DMS53 (cell line): ENCODE measurements at regions not wholly inside any gene's neighbourhood (a gene's known extent, or its start where the extent isn't known, plus 50 kb on each side); places are given as distances from the start of the nearest gene placed in this dataset.
"Not testable (repeated sequence)": the region's sequence is repeated elsewhere in the genome, so short reads cannot be mapped to it uniquely, and the experiment has no call there.

Experiments
- DNase-seq: peaks from one replicate; lab custom pipeline; 2025; lab: John Stamatoyannopoulos, UW

DNA sequence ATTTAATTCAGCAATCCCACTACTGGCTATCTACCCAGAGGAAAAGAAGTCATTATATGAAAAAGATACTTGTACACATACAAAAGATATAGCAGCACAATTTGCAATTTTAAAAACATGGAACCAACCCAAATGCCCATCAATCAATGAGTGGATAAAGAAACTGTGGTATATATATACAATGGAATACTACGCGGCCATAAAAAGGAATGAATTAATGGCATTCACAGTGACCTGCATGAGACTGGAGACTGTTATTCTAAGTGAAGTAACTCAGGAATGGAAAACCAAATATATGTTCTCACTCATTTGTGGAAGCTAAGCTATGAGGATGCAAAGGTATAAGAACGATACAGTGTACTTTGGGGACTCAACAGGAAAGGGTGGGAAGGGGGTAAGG, 102.8 kb upstream of the KCNMA1 start:
- not testable (repeated sequence) for DNase-seq

DNA sequence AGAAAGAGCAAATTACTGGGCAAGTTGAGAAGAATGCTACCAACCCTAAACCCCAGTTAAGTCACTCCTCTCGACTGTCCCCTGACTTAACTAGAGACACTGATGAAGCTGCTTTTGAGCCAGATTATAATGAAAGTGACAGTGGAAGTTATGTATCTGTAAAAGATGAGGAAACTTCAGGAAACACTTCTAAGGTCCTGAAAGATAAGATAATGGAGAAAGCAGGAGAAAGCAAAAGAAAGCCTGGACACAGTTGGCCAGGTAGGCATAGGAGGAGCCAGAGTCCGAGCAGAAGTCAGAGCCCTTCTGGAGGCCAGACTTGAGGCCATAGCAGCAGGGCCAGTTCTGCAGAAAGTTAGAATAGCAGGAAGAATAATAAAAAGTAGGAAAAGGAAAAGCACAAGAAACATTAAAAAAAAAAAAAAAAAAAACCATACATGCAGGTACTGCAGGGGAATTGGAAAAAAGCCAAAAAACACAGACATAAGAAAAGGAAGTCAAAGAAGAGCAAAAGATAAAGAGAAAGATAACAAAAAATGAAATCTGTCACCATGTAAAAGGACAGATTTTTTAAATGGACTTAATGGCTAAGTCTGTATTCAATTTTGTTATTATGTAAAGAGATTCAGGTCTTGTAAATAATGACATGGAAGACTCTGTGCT, 101.0 kb upstream of the KCNMA1 start:
- no peak for DNase-seq

DNA sequence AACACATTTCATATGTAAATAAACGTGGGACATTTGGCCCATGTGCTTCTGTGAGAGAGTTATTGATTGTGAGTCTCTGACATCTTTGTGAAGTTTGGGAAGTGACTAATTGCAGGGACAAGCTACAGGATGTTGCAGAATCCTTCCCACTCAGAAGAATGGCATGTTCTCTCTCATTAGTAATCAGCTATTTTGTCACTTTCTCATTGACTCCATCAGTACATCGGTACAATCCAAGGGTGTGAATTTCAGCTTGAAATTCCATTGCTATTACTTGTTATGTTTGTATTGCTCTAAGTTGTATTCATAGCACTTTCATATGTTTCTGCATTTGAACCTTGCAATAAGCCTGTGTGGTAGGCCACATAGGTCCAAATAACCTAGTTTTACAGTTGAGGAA, 100.0 kb upstream of the KCNMA1 start:
- no peak for DNase-seq

DNA sequence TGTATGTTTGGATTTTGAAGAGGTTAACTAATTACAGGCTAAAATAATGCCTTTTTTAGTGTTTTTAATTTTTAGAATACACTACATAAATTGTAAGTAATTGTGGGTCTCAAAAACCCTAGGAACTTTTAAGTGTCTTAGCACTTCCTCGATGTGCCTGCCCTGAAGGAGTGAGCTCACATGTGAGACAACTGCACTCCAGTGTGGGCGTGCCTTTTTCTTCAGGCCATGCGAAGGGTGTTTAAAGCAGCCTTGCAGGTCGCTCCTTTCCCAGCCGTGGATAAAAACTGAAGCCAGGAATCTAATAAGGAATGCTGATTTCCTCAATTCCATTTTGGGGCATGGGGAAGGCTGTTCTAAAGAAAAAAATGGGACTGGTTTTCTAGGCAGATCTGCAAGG, 97.5 kb upstream of the KCNMA1 start:
- DNase-seq = not testable (repeated sequence)

DNA sequence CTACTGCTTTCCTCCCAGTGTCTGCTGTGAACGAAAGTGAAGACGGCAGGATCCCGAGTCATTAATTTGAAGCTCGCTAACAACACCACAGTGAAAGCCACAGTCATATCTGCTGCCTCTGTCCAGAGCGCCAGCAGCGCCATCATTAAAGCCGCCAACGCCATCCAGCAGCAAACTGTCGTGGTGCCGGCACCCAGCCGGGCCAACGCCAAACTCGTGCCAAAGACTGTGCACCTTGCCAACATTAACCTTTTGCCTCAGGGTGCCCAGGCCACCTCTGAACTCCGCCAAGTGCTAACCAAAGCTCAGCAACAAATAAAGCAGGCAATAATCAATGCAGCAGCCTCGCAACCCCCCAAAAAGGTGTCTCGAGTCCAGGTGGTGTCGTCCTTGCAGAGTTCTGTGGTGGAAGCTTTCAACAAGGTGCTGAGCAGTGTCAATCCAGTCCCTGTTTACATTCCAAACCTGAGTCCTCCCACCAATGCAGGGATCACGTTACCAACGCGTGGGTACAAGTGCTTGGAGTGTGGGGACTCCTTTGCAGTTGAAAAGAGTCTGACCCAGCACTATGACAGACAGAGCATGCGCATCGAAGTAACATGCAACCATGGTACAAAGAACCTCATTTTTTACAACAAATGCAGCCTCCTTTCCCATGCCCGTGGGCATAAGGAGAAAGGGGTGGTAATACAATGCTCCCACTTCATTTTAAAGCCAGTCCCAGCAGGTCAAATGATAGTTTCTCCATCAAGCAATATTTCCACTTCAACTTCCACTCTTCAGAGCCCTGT, 94.8 kb upstream of the KCNMA1 start:
- DNase-seq = no peak

DNA sequence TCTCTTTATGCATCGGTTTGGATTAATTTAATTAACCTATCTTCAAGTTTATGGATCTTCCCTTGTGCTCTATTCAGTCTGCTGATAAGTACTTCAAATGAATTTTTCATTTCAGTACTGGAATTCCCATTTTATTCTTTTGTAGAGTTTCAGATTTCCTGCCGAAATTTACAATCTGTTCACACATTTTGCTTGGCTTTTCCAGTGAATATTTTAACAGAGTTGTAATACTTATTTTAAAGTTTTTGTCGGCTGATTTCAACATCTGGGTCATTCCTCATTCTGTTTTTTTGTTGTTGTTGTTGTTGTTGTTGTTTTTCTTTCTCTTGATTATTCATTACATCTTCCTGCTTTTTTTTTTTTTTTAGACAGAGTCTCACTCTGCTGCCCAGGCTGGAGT, 89.9 kb upstream of the KCNMA1 start:
- no peak for DNase-seq

DNA sequence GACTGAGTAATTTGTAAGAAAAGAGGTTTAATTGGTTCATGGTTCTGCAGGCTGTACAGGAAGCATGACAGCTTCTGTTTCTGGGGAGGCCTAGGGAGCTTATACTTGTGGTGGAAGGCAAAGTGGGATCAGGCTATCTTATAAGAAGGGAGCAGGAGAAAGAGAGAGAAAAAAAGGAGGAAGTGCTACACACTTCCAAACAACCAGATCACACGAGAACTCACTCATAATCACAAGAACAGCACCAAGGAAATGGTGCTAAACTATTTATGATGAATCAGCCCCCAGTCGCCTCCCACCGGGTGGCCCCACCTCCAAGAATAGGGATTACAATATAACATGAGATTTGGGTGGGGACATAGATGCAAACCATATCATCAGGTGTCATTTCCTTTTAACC, 89.1 kb upstream of the KCNMA1 start:
- no peak for DNase-seq

DNA sequence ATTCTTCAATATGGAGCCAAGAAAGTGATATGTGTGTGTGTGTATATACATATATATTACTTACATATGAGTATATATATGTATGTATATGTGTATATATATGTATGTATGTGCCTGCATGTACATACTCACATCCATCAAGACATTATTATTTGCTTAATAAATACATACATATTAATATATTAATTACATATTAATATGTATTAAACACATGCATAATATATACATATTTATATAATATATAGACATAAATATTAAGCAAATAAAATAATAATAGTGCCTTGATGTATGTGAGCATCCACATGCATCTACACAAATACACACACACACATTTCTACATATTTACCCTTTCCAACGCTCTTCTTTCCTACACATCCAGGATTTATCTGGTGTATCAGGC, 88.7 kb upstream of the KCNMA1 start:
- DNase-seq = no peak

DNA sequence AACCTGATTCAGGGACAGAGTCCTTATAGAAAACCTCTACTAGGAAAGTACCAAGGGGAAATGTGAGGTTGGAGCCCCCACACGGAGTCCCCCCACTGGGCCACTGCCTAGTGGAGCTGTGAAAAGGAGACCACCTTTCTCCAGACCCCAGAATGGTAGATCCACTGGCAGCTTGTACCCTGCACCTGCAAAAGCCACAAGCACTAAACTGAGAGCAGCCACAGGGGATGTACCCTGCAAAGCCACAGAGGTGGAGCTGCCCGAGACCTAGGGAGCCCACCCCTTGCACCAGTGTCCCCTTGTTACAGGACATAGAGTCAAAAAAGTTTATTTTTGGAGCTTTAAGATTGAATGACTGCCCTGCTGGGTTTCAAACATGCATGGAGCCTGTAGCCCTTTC, 87.2 kb upstream of the KCNMA1 start:
- DNase-seq = no peak

DNA sequence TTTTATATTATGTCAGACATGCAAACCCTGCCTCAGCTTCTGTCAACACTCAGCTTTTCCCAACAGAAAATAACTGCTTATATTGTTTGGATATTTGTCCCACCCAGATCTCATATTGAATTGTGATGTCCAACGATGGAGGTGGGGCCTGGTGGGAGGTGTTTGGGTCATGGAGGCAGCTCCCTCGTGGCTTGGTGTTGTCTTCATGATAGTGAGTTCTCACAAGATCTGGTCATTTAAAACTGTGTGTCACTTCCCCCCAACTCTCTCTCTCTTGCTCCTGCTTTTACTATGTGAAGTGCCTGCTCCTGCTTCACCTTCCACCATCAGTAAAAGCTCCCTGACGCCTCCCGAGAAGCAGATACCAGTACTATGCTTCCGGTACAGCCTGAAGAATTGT, 85.8 kb upstream of the KCNMA1 start:
- DNase-seq = no peak

DNA sequence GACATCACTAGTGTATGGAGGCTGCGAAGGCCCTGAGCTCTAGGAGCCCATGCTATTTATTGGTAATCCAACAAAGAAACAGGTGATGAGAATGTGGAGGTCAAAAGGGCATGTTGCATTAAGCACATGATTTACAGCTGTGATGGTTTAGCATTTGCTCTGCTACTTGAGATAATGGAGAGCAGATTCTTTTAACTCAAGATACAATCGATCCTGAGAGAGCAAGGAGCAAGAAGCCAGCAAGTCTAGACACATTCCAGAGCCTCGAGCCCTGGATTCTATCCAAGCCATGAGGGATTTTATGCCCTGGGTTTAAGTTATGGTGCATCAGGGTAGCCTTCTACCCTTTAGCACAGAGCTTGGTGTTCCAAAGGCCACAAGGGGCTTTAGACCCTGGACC, 85.3 kb upstream of the KCNMA1 start:
- not testable (repeated sequence) for DNase-seq

DNA sequence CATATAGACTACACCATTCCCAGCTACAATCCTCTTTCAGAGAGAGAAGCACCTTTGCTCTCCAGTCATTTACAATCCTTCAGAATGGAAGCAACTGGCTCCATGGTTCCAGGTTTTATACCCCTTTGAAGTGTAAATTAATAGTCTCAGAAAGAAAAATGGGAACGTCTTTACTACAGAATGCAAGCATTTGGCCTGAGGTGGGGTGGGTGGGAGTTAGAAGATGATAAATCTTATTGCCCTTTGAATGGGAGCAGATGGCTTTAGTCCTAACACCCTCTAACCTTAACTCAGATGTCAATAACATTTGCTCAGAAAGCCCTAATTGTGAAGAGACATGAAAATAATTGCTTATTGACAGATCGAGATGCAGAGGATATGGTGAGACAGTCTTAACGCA, 84.2 kb upstream of the KCNMA1 start:
- no peak for DNase-seq

DNA sequence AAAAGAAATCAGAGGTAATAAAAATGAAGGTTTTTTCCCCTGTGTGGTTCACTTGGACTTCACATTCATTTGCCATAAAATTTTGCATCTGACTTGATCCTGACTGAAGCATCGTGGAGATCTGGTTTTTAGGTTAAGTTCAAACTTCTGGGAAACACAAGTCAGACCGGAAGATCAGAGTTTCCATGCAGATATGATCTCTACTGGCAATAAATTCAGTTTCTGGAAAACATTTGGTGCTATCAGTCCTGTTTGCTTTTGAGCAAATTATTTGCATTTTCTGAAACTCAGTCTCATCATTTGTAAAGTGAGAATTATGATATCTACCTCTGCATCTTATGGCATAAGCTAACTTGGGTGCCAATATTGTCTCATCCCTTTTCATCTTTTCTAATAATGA, 81.3 kb upstream of the KCNMA1 start:
- no peak for DNase-seq

DNA sequence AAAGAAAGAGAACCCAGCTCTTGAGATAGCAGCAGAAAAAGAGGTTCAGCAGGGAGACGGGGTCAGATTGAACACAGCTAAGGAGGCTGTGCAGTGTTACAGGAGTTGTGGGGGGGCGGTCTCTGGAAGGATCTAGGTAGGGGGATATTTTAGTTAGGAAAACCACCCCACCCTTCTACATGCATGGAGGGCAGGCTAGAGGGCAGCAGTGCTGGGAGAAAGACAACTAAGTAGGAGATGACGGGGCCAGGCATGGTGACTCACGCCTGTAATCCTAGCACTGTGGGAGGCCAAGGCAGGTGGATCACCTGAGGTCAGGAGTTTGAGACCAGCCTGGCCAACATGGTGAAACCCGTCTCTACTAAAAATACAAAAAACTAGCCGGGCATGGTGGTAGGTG, 80.7 kb upstream of the KCNMA1 start:
- DNase-seq = not testable (repeated sequence)

DNA sequence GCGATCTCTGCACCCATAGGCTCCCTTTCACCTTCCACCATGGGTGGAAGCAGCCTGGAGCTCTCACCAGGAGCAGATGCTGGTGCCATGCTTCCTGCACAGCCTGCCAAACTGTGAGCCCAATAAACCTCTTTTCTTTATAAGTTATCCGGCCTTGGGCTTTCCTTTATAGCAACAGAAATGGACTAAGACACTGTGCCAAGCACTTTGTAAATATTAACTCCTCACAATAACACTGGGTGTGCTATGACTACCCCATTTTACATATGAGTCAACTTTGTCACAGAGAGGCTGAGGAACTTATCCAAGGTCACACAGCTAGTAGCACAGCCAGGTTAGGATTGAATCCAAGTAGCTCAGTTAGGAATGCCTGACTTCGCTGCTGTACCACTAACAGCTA, 79.7 kb upstream of the KCNMA1 start:
- DNase-seq = no peak

DNA sequence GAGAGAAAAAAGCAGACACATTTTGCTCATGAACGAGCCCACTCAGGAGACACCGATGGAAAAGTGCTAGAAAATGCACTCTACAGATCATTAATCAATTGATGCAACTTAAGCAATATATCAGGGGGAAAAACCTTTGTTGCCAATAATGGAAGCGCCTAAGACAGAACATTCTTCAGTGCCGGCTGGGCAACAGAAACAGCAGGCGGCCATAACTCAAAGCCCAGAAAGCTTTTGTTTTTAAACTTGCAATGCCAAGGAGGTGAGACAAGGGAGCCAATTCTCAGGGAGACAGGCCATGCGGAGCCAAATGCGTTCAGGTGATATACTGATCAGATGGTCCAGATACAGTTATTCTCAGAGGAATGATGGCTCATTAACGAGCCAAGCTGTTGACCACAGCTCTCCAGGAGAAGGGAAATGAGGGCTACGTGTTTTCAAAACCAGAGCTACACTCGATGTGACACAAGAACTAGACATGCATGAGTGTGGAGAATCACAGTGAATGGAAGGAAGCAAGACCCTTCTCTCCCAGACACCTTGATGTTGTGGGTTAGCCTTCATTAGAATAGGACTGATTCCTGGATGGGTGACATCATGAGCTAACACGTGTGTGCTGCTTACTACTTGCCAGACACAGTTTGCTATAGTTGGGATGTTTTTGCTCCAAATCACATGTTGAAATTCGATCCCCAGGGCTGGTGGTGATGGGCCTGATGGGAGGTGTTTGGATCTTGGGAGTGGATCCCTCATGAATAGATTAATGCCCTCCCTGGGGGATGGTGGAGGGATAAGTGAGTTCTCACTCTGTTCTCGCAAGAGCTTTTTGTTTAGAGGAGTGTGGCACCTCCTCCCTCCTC, 79.1 kb upstream of the KCNMA1 start:
- DNase-seq = no peak

DNA sequence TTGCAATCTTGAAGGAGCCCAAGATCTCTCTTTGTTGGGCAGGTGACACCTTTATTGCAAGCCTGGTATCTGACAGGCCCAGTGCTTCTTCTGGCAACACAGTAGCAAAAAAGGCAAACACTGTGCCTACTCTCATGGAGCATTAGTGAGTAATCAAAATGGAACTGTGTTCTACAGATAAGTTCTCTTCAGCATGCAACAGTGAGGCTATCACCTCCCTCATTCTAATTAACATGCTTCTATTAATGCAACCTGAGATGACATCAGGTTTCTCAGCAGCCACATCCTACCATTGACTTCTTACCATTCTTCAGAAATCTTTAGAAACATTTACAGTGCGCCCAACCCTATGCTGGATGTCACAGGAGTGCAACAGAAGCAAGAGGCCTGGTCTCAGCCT, 77.9 kb upstream of the KCNMA1 start:
- no peak for DNase-seq

DNA sequence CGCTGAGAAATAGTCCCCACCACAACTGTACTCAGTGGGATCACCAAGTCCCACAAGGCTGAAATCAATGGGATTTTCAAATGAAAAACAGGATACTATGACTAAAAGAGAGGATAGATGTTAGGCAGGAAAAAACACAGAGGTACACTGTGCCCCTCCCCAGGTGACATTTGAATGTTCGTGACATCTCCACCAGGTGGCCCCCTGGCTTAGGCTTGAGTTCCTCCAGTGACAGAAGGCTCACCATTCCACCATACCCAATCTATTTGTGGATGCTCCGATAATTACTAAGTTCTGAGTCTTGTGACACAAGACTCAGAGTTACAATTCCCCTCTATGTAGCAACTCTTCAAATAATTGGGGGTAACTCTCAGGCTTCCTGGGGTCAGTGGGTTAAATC, 77.5 kb upstream of the KCNMA1 start:
- DNase-seq = peak; percentile 60

DNA sequence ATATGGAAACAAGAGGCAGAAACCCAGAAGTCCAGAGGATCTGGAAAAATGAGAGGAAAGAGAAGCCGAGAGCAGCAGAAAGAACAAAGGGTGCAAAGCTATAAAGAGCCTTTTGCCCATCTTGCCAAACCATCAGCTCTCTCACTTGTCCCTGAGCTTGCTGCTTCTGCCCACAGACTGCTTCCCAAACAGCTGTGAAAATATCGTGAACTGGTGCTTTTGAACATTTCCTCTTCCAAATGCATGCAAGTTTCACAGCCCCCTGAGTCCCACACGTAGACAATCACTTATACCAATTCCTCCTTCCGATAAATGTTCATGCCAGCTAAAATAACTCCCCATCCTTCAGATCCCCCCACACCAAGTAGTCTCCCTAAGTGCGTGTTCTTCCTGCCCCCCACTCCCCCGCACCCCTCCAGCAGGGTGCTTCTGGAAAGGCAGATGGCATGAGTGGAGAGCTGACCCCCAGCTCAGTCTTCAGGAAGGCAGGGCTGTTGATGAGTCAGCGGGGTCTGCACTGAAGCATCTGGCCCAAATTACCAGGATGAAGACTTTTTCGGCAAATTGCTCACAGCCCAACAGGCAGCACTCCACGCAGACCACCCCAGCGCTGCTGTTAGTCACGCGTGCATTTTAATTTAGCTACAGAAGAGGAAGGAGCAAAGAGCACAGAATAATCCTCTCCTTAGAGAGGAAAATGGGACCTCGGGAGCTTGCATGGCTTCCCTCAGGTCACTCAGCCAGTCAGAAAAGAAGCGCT, 76.1 kb upstream of the KCNMA1 start:
- no peak for DNase-seq

DNA sequence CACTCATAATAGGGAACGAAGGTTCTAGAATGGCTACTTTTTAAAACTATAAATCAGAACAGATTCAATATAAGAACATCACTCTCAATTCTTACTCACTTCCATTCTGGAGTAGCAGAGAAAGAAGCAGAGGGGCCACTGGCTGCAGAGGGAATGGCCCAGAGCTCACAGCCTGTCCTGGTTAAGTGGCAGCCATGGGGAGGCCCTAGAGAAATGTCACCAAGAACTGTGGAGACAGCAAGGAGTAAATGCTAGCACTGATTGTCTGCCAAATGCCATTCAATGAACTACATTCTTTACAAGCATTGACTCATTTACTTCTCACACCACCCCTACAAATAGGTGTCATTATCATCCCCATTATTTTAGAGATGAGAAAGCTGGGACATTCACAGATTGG, 74.6 kb upstream of the KCNMA1 start:
- DNase-seq = no peak

DNA sequence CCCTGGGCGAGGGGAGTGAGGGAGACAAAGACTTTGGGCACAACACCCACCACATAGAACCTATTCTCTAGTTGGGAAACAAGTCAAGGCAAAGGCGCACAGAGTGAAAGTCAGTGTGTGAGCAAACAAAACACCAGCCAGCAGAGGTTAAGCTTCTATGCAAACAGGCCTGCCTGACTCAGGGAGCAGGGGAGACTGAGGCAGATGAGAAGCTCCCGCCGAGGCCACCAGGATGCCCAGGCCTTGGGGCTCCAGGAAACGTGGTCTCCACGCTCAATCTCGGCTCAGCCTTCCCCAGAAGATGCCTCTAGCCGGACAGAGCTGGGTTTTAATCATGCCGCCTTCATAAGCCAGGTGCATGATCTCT, 74.1 kb upstream of the KCNMA1 start:
- no peak for DNase-seq
